ENCODE measurements at regions not wholly inside any gene's neighbourhood (a gene's known extent, or its start where the extent isn't known, plus 50 kb on each side); places are given as distances from the start of the nearest gene placed in this dataset.
"Not testable (repeated sequence)": the region's sequence is repeated elsewhere in the genome, so short reads cannot be mapped to it uniquely, and the experiment has no call there.

GRCh38 chr2:189231719-189232323 lies 52.3 kb upstream of the COL5A2 start:
- H3K4me3 ChIP-seq (ENCODE audit: low read length), result no peak overlapping the region
- 38% methylated on average over 1 of the region's 3 CpGs for WGBS (ENCODE audit: insufficient coverage)
- no peaks in the 10 kb centered on the region for H3K4me1 ChIP-seq (ENCODE audit: control insufficient read depth, insufficient read depth, low read length)
- DNase-seq, result no peak
- H3K27ac ChIP-seq (ENCODE audit: low read length), result no peak overlapping the region
- no peaks in the 10 kb centered on the region for H3K9me3 ChIP-seq (replicated peaks; ENCODE audit: control insufficient read depth, low read depth, low read length)
- H3K36me3 ChIP-seq (ENCODE audit: control insufficient read depth, insufficient read depth, low read length), result no peaks in the 10 kb centered on the region
- H3K27me3 ChIP-seq (ENCODE audit: control insufficient read depth, insufficient read depth, low read length), result no peaks in the 10 kb centered on the region

- H3K36me3 ChIP-seq (ENCODE audit: control insufficient read depth, insufficient read depth, low read length), result no peaks in the 10 kb centered on the region
- no peak overlapping the region for H3K4me3 ChIP-seq (ENCODE audit: low read length)
- no peak for DNase-seq
- no peaks in the 10 kb centered on the region for H3K9me3 ChIP-seq (replicated peaks; ENCODE audit: control insufficient read depth, low read depth, low read length)
- no peaks in the 10 kb centered on the region for H3K27me3 ChIP-seq (ENCODE audit: control insufficient read depth, insufficient read depth, low read length)
- no peak overlapping the region for H3K27ac ChIP-seq (ENCODE audit: low read length)
- H3K4me1 ChIP-seq (ENCODE audit: control insufficient read depth, insufficient read depth, low read length), result no peaks in the 10 kb centered on the region
Observed at GRCh38 chr2:189232759-189233406, 53.3 kb upstream of the COL5A2 start.

GRCh38 chr2:189233527-189233926 lies 54.0 kb upstream of the COL5A2 start:
- no peaks in the 10 kb centered on the region for H3K4me1 ChIP-seq (ENCODE audit: control insufficient read depth, insufficient read depth, low read length)
- 100% methylated on average over 1 of the region's 2 CpGs for WGBS (ENCODE audit: insufficient coverage)
- H3K9me3 ChIP-seq (replicated peaks; ENCODE audit: control insufficient read depth, low read depth, low read length), result no peaks in the 10 kb centered on the region
- H3K36me3 ChIP-seq (ENCODE audit: control insufficient read depth, insufficient read depth, low read length), result no peaks in the 10 kb centered on the region
- no peak overlapping the region for H3K4me3 ChIP-seq (ENCODE audit: low read length)
- H3K27me3 ChIP-seq (ENCODE audit: control insufficient read depth, insufficient read depth, low read length), result no peaks in the 10 kb centered on the region
- no peak overlapping the region for H3K27ac ChIP-seq (ENCODE audit: low read length)
- no peak for DNase-seq

DNA sequence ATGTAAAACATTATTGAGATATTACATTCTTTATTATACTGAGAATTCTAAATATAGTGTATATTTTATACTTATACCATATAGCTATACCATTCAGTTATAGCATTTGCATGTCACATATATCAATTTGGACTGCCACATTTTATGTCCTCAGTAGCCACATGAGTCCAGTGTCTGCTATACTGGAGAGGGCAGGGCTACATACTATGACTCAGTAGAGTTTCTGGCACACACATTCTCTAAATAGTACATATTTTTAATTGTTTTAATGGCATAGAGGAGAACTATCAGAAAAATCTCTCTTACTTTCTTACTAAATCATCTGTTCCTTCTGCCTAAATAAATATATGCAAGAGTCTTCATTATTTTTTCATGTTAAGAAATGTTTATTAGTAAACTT lies 55.4 kb upstream of the COL5A2 start:
- Histone ChIP-seq H3K27me3 (ENCODE audit: control insufficient read depth, insufficient read depth, low read length) (no peaks in the 10 kb centered on the region), H3K4me1 (ENCODE audit: control insufficient read depth, insufficient read depth, low read length) (no peaks in the 10 kb centered on the region)

DNA sequence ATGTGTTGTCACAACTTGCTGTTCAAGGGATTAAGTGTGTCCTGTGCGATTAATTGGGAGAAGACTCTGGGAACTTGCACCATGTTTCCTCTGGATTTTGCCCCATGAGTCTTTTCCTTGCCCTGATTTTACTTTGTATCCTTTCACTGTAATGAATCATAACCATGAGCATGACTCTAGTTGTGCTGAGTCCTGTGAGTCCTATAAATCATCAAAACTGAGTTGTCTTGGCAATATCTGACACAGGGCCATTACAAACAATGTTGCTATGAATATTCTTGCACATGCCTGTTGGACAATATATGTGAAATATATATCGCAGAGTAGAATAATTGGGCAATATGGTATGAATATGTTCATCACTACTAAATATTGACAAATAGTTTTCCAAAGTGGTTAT lies 56.5 kb upstream of the COL5A2 start:
- Histone ChIP-seq H3K27ac (ENCODE audit: low read length) (no peak overlapping the region), H3K4me3 (ENCODE audit: low read length) (no peak overlapping the region), H3K27me3 (ENCODE audit: control insufficient read depth, insufficient read depth, low read length) (no peaks in the 10 kb centered on the region), H3K36me3 (ENCODE audit: control insufficient read depth, insufficient read depth, low read length) (no peaks in the 10 kb centered on the region), H3K4me1 (ENCODE audit: control insufficient read depth, insufficient read depth, low read length) (no peaks in the 10 kb centered on the region), H3K9me3 (replicated peaks; ENCODE audit: control insufficient read depth, low read depth, low read length) (no peaks in the 10 kb centered on the region)
- no peak for DNase-seq
- 78% methylated on average over 1 of the region's 2 CpGs for WGBS (ENCODE audit: insufficient coverage)

More for the DNA sequence above, 55.4 kb upstream of the COL5A2 start:
- no peaks in the 10 kb centered on the region for H3K36me3 ChIP-seq (ENCODE audit: control insufficient read depth, insufficient read depth, low read length)
- no peak overlapping the region for H3K4me3 ChIP-seq (ENCODE audit: low read length)
- DNase-seq, result no peak
- H3K9me3 ChIP-seq (replicated peaks; ENCODE audit: control insufficient read depth, low read depth, low read length), result no peaks in the 10 kb centered on the region
- no peak overlapping the region for H3K27ac ChIP-seq (ENCODE audit: low read length)

DNA sequence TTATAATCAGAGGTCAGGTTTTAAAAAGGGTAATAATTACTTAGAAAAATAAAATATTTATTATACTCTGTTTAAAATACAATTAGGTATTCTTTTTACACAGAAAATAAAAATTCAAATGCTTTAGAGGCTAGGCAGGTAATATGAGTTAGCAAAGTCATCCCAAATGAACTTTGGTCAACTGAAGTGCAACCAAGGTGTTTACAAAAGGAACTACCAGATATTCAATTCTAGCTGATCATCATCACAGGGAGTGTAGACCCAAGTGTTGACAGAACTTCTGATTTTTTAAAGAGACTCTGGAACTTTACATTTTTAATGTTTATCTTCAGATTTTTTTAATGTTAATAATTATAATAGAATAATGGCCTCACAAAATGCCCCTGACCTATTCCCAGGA lies 59.3 kb upstream of the COL5A2 start:
- H3K36me3 ChIP-seq (ENCODE audit: control insufficient read depth, insufficient read depth, low read length), result no peaks in the 10 kb centered on the region
- H3K27me3 ChIP-seq (ENCODE audit: control insufficient read depth, insufficient read depth, low read length), result no peaks in the 10 kb centered on the region
- peaks cover 3% of the 10 kb centered on the region for H3K9me3 ChIP-seq (replicated peaks; ENCODE audit: control insufficient read depth, low read depth, low read length)
- H3K4me1 ChIP-seq (ENCODE audit: control insufficient read depth, insufficient read depth, low read length), result no peaks in the 10 kb centered on the region
- H3K4me3 ChIP-seq (ENCODE audit: low read length), result no peak overlapping the region
- no peak for DNase-seq
- no peak overlapping the region for H3K27ac ChIP-seq (ENCODE audit: low read length)

GRCh38 chr2:189243843-189244242 lies 64.3 kb upstream of the COL5A2 start:
- not testable (repeated sequence) for H3K4me1 ChIP-seq (ENCODE audit: control insufficient read depth, insufficient read depth, low read length); H3K36me3 ChIP-seq (ENCODE audit: control insufficient read depth, insufficient read depth, low read length); DNase-seq; H3K4me3 ChIP-seq (ENCODE audit: low read length); H3K27me3 ChIP-seq (ENCODE audit: control insufficient read depth, insufficient read depth, low read length); H3K9me3 ChIP-seq (replicated peaks; ENCODE audit: control insufficient read depth, low read depth, low read length); H3K27ac ChIP-seq (ENCODE audit: low read length)
- WGBS (ENCODE audit: insufficient coverage), result 100% methylated on average over 1 of the region's 1 CpG

- Histone ChIP-seq H3K27me3 (ENCODE audit: control insufficient read depth, insufficient read depth, low read length) (no peaks in the 10 kb centered on the region), H3K4me3 (ENCODE audit: low read length) (no peak overlapping the region), H3K9me3 (replicated peaks; ENCODE audit: control insufficient read depth, low read depth, low read length) (peaks cover 3% of the 10 kb centered on the region), H3K36me3 (ENCODE audit: control insufficient read depth, insufficient read depth, low read length) (no peaks in the 10 kb centered on the region), H3K4me1 (ENCODE audit: control insufficient read depth, insufficient read depth, low read length) (no peaks in the 10 kb centered on the region), H3K27ac (ENCODE audit: low read length) (peak overlapping the region; percentile 44)
- no peak for DNase-seq
- WGBS (ENCODE audit: insufficient coverage), result no CpG with 5 or more reads among the region's 1 CpG
Observed at GRCh38 chr2:189247276-189247675, 67.7 kb upstream of the COL5A2 start.

- no peaks in the 10 kb centered on the region for H3K27me3 ChIP-seq (ENCODE audit: control insufficient read depth, insufficient read depth, low read length)
- no peak overlapping the region for H3K4me3 ChIP-seq (ENCODE audit: low read length)
- H3K36me3 ChIP-seq (ENCODE audit: control insufficient read depth, insufficient read depth, low read length), result no peaks in the 10 kb centered on the region
- no peak overlapping the region for H3K27ac ChIP-seq (ENCODE audit: low read length)
- peaks cover 3% of the 10 kb centered on the region for H3K9me3 ChIP-seq (replicated peaks; ENCODE audit: control insufficient read depth, low read depth, low read length)
- H3K4me1 ChIP-seq (ENCODE audit: control insufficient read depth, insufficient read depth, low read length), result no peaks in the 10 kb centered on the region
- no CpG with 5 or more reads among the region's 1 CpG for WGBS (ENCODE audit: insufficient coverage)
- DNase-seq, result peak; percentile 64
Observed at GRCh38 chr2:189248141-189248540, 68.6 kb upstream of the COL5A2 start.

DNA sequence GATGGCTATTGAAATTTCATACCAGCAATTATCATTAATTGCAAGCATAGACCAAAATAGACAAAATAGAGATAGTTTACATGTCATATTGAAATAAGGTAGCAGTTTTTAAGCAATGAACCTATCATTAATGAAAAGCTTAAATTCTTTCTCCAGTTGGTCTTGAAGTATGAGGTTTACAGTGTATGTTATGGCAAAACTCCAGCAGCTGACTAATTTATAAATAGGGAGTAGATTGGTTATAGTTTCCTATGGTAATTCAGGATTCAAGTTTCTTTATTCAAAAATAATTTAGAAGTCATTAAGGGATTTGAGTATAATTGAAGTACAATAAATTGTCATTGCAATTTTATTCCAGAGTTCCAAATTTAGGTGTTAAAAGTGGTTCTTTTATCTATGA lies 69.6 kb upstream of the COL5A2 start:
- DNase-seq, result peak; percentile 48
- Histone ChIP-seq H3K36me3 (ENCODE audit: control insufficient read depth, insufficient read depth, low read length) (no peaks in the 10 kb centered on the region), H3K4me1 (ENCODE audit: control insufficient read depth, insufficient read depth, low read length) (peaks cover under 1% of the 10 kb centered on the region), H3K27me3 (ENCODE audit: control insufficient read depth, insufficient read depth, low read length) (no peaks in the 10 kb centered on the region), H3K9me3 (replicated peaks; ENCODE audit: control insufficient read depth, low read depth, low read length) (no peaks in the 10 kb centered on the region), H3K4me3 (ENCODE audit: low read length) (no peak overlapping the region), H3K27ac (ENCODE audit: low read length) (peak overlapping the region; percentile 5)

GRCh38 chr2:189249901-189250300 lies 70.3 kb upstream of the COL5A2 start:
- H3K27ac ChIP-seq (ENCODE audit: low read length), result no peak overlapping the region
- no peaks in the 10 kb centered on the region for H3K9me3 ChIP-seq (replicated peaks; ENCODE audit: control insufficient read depth, low read depth, low read length)
- no peak for DNase-seq
- 100% methylated on average over 1 of the region's 5 CpGs for WGBS (ENCODE audit: insufficient coverage)
- no peaks in the 10 kb centered on the region for H3K36me3 ChIP-seq (ENCODE audit: control insufficient read depth, insufficient read depth, low read length)
- H3K4me3 ChIP-seq (ENCODE audit: low read length), result no peak overlapping the region
- peaks cover 7% of the 10 kb centered on the region for H3K4me1 ChIP-seq (ENCODE audit: control insufficient read depth, insufficient read depth, low read length)
- no peaks in the 10 kb centered on the region for H3K27me3 ChIP-seq (ENCODE audit: control insufficient read depth, insufficient read depth, low read length)
